ENCODE measurements at regions not wholly inside any gene's neighbourhood (a gene's known extent, or its start where the extent isn't known, plus 50 kb on each side); places are given as distances from the start of the nearest gene placed in this dataset.

GRCh38 chr13:91200486-91200885 is 147.0 kb upstream of the MIR17HG start:
- TF ChIP-seq ZNF408 (CRISPR knock-in tag; IDR thresholded peaks at IDR 0.05; ENCODE audit: low read depth) (no peak), ELF4 (CRISPR knock-in tag; IDR thresholded peaks at IDR 0.05) (no peak), MEF2A (IDR thresholded peaks at IDR 0.05; ENCODE audit: control insufficient read depth, low read depth, low read length) (no peak), ZNF239 (CRISPR knock-in tag; IDR thresholded peaks at IDR 0.05) (no peak), CHD7 (IDR thresholded peaks at IDR 0.05; ENCODE audit: low read depth, low read length) (no peak), CTBP1 (IDR thresholded peaks at IDR 0.05; ENCODE audit: borderline replicate concordance) (no peak), POLR2AphosphoS5 (IDR thresholded peaks at IDR 0.05; ENCODE audit: control insufficient read depth, insufficient read depth, low read depth, low read length) (no peak), ZNF436 (CRISPR knock-in tag; IDR thresholded peaks at IDR 0.05) (no peak), CHD2 (IDR thresholded peaks at IDR 0.05; ENCODE audit: low read depth, low read length) (no peak), NFIC (IDR thresholded peaks at IDR 0.05) (no peak), EGR1 (conservative IDR thresholded peaks at IDR 0.05) (no peak)

Measured in K562 (cell line).